Breast epithelium (tissue), 3 donors: ENCODE measurements at regions not wholly inside any gene's neighbourhood (a gene's known extent, or its start where the extent isn't known, plus 50 kb on each side); places are given as distances from the start of the nearest gene placed in this dataset.

Experiments
- CTCF ChIP-seq, 3 donors: fragments of 450-650 bp; IDR thresholded peaks; one replicate each; pipeline ENCODE4 v1.5.1; 2016 to 2017; ENCODE audit warnings: antibody characterized with exemption in 3 of 3, mild to moderate bottlenecking in 3 of 3, moderate library complexity in 3 of 3
- POLR2A ChIP-seq: fragments of 450-650 bp; IDR thresholded peaks from one replicate; pipeline ENCODE4 v1.6.1; 2016; ENCODE audit warnings: antibody characterized with exemption, mild to moderate bottlenecking, moderate library complexity

GRCh38 chr5:171709930-171710329 lies 75.7 kb upstream of the SMIM23 start:
- TF ChIP-seq POLR2A (no peak), CTCF (IDR thresholded peaks at IDR 0.05) (no peak)
